ENCODE measurements at regions not wholly inside any gene's neighbourhood (a gene's known extent, or its start where the extent isn't known, plus 50 kb on each side); places are given as distances from the start of the nearest gene placed in this dataset.

- TF ChIP-seq GATA3 (IDR thresholded peaks at IDR 0.05; ENCODE audit: low read depth, low read length) = no peak
- TF ChIP-seq GATA2 (IDR thresholded peaks at IDR 0.05; ENCODE audit: low read depth, low read length) = no peak
Observed at GRCh38 chr11:109806205-109806604, 287.0 kb upstream of the ZC3H12C start.

Measured in SH-SY5Y (cell line).